Skeletal muscle satellite cell (primary cell): ENCODE measurements at regions not wholly inside any gene's neighbourhood (a gene's known extent, or its start where the extent isn't known, plus 50 kb on each side); places are given as distances from the start of the nearest gene placed in this dataset.
"Not testable (repeated sequence)": the region's sequence is repeated elsewhere in the genome, so short reads cannot be mapped to it uniquely, and the experiment has no call there.

Experiments used
- H3K27me3 ChIP-seq: 2 replicates; pipeline ENCODE4 v1.7.0; 2013; ENCODE audit warnings: low read length; ENCODE audit not compliant: control insufficient read depth, insufficient read depth
- H3K36me3 ChIP-seq: 2 replicates; pipeline ENCODE4 v1.7.0; 2013; ENCODE audit warnings: mild to moderate bottlenecking, control low read depth, low read length; ENCODE audit not compliant: insufficient read depth
- H3K4me1 ChIP-seq: 2 replicates; pipeline ENCODE4 v1.7.0; 2013; ENCODE audit warnings: low read length; ENCODE audit not compliant: control insufficient read depth, insufficient read depth
- H3K4me2 ChIP-seq: 2 replicates; pipeline ENCODE4 v1.7.0; 2013; ENCODE audit warnings: mild to moderate bottlenecking, low read length
- H3K4me3 ChIP-seq: 2 replicates; pipeline ENCODE4 v1.7.0; 2013; ENCODE audit warnings: low read length
- H3K9ac ChIP-seq: 2 replicates; pipeline ENCODE4 v1.7.0; 2013; ENCODE audit warnings: mild to moderate bottlenecking, low read depth, low read length, moderate library complexity
- H3K9me3 ChIP-seq: replicated peaks from 2 replicates; pipeline ENCODE4 v1.7.0; 2013; ENCODE audit warnings: mild to moderate bottlenecking, control low read depth, low read length

DNA sequence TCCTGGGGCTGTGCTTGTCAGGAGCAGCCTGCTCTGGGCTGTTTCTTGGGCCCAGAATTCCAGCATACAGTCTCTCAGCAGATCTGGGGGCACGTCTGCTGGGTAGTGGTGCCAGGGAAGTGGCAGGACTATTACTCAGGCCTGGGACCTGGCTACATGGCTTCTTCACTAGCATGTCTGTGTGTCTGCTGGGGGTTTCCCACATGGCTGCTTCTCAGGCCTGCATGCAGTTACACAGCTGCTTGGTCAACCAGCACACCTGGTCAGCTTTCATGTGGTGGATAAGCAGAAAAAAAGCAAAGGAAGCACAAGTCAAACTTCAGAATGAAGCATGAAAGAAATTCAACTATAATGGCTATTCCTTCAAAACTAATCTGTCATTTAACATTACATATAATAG, 316.2 kb upstream of the NOX3 start:
- Histone ChIP-seq H3K9me3 (no peaks in the 10 kb centered on the region), H3K4me3 (no peak overlapping the region), H3K4me1 (no peaks in the 10 kb centered on the region), H3K4me2 (no peak overlapping the region), H3K9ac (no peak overlapping the region), H3K36me3 (no peaks in the 10 kb centered on the region), H3K27me3 (no peaks in the 10 kb centered on the region)

- no peaks in the 10 kb centered on the region for H3K9me3 ChIP-seq
These were observed 315.2 kb upstream of the NOX3 start for GRCh38 chr6:155770856-155771255.

GRCh38 chr6:155770313-155770712, 314.7 kb upstream of the NOX3 start:
- Histone ChIP-seq H3K4me3 (no peak overlapping the region), H3K4me1 (no peaks in the 10 kb centered on the region)

More at GRCh38 chr6:155770856-155771255, 315.2 kb upstream of the NOX3 start:
- no peaks in the 10 kb centered on the region for H3K4me1 ChIP-seq
- H3K36me3 ChIP-seq, result no peaks in the 10 kb centered on the region
- no peak overlapping the region for H3K9ac ChIP-seq
- H3K27me3 ChIP-seq, result no peaks in the 10 kb centered on the region
- no peak overlapping the region for H3K4me2 ChIP-seq
- H3K4me3 ChIP-seq, result no peak overlapping the region

GRCh38 chr6:155765275-155766194, 309.9 kb upstream of the NOX3 start:
- no peaks in the 10 kb centered on the region for H3K4me1 ChIP-seq
- no peak overlapping the region for H3K4me2 ChIP-seq
- no peaks in the 10 kb centered on the region for H3K36me3 ChIP-seq
- H3K9ac ChIP-seq, result no peak overlapping the region
- no peak overlapping the region for H3K4me3 ChIP-seq
- H3K9me3 ChIP-seq, result no peaks in the 10 kb centered on the region
- H3K27me3 ChIP-seq, result no peaks in the 10 kb centered on the region

More at GRCh38 chr6:155770313-155770712, 314.7 kb upstream of the NOX3 start:
- Histone ChIP-seq H3K27me3 (no peaks in the 10 kb centered on the region), H3K4me2 (no peak overlapping the region), H3K9ac (no peak overlapping the region), H3K36me3 (no peaks in the 10 kb centered on the region), H3K9me3 (no peaks in the 10 kb centered on the region)

DNA sequence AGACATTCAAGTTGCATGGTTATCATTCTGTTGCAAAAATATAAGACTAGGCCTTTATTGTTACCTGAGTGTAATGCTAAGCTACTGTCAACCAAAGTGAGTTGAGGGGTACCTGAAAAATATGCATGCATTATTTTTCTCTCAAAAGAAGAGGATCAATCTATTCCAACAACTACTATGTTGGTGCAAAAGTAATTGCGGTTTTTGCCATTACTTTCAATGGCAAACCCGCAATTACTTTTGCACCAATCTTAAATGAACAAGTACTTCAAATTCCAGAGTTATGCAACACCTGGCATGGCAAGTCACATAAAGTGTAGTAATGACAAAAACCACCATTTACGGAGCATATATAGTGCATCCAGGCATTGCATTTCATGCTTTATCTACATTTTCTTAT, 307.0 kb upstream of the NOX3 start:
- H3K4me1 ChIP-seq, result no peaks in the 10 kb centered on the region
- H3K36me3 ChIP-seq, result no peaks in the 10 kb centered on the region
- no peaks in the 10 kb centered on the region for H3K9me3 ChIP-seq
- H3K4me3 ChIP-seq, result no peak overlapping the region
- H3K4me2 ChIP-seq, result no peak overlapping the region
- no peak overlapping the region for H3K9ac ChIP-seq
- no peaks in the 10 kb centered on the region for H3K27me3 ChIP-seq

DNA sequence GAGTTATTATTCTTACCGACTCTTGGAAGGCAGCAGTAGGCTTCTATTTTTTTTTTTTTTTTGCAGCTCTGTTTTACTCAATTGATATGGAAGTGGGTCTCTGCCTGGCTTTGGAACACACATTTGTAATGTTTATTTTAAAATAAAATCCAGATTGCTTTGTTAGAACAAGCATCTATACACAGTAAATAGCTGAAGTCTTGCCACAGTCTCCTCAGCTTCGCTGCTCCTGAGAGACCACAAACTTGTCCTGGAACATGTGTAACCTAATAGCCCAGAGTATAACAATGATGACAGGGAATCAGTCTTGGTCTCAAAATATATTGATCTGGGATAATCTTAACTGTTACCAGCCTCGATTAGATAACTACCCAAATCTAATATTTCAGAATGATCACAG, 299.8 kb upstream of the NOX3 start:
- Histone ChIP-seq H3K36me3 (no peaks in the 10 kb centered on the region), H3K9me3 (no peaks in the 10 kb centered on the region), H3K9ac (no peak overlapping the region), H3K4me3 (no peak overlapping the region), H3K27me3 (no peaks in the 10 kb centered on the region), H3K4me2 (no peak overlapping the region), H3K4me1 (no peaks in the 10 kb centered on the region)

DNA sequence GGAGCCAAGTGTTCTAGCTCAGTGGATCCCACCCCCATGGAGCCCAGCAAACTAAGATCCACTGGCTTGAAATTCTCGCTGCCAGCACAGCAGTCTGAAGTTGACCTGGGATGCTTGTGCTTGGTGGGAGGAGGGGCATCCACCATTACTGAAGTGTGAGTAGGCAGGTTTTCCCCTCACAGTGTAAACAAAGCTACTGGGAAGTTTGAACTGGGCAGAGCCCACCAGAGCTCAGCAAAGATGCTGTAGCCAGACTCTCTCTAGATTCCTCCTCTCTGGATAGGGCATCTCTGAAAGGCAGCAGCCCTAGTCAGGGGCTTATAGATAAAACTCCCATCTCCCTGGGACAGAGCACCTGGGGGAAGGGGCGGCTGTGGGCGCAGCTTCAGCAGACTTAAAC, 293.1 kb upstream of the NOX3 start:
- H3K4me2 ChIP-seq, H3K9me3 ChIP-seq, H3K36me3 ChIP-seq, H3K4me3 ChIP-seq, H3K9ac ChIP-seq, H3K27me3 ChIP-seq, H3K4me1 ChIP-seq: not testable (repeated sequence)

GRCh38 chr6:155747491-155747890, 291.9 kb upstream of the NOX3 start:
- Histone ChIP-seq H3K36me3 (no peaks in the 10 kb centered on the region), H3K4me3 (no peak overlapping the region), H3K4me2 (no peak overlapping the region), H3K4me1 (no peaks in the 10 kb centered on the region), H3K9ac (no peak overlapping the region), H3K9me3 (no peaks in the 10 kb centered on the region), H3K27me3 (no peaks in the 10 kb centered on the region)

DNA sequence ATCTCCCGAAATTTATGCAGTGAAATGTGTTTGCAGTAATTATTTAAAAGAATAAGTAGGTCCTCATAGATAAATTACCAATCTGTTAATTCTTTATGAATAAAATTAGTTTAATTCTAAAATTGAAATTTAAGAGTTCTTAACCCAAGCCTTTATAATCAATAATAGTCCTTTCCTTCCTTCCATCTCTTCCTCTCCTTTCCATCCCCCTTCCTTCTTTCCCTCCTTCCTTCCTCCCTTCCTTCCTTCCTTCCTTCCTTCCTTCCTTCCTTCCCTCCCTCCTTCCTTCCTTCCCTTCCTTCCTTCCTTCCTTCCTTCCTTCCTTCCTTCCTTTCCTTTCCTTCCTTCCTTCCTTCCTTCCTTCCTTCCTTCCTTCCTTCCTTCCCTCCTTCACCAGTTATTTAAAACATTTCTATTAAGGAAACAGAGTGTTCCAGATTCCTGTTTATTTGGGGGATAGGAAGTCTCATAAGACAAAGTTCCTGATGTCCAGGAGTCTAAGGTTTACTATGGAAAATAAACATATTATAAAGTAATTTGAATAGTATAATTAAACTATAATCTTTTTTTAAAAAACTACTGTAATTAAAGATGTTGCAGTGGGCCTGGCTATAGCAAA, 285.3 kb upstream of the NOX3 start:
- Histone ChIP-seq H3K9ac (no peak overlapping the region), H3K4me3 (no peak overlapping the region), H3K9me3 (no peaks in the 10 kb centered on the region), H3K4me2 (no peak overlapping the region), H3K36me3 (no peaks in the 10 kb centered on the region), H3K27me3 (no peaks in the 10 kb centered on the region), H3K4me1 (no peaks in the 10 kb centered on the region)

- Histone ChIP-seq H3K36me3 (no peaks in the 10 kb centered on the region), H3K9ac (no peak overlapping the region), H3K4me3 (no peak overlapping the region), H3K27me3 (no peaks in the 10 kb centered on the region), H3K9me3 (no peaks in the 10 kb centered on the region), H3K4me1 (no peaks in the 10 kb centered on the region), H3K4me2 (no peak overlapping the region)
These were observed 283.0 kb upstream of the NOX3 start for GRCh38 chr6:155738602-155739105.

GRCh38 chr6:155717374-155717773, 261.7 kb upstream of the NOX3 start:
- Histone ChIP-seq H3K9me3 (no peaks in the 10 kb centered on the region), H3K9ac (no peak overlapping the region), H3K4me1 (no peaks in the 10 kb centered on the region), H3K36me3 (no peaks in the 10 kb centered on the region), H3K4me3 (no peak overlapping the region), H3K4me2 (no peak overlapping the region), H3K27me3 (no peaks in the 10 kb centered on the region)
